ENCODE measurements at regions not wholly inside any gene's neighbourhood (a gene's known extent, or its start where the extent isn't known, plus 50 kb on each side); places are given as distances from the start of the nearest gene placed in this dataset.

- no peak for TF ChIP-seq POLR2AphosphoS5 (IDR thresholded peaks at IDR 0.05; ENCODE audit: low read depth)
- no peak for TF ChIP-seq CTCF (IDR thresholded peaks at IDR 0.05; ENCODE audit: insufficient read depth, low read length)
- no peak for TF ChIP-seq REST (IDR thresholded peaks at IDR 0.05; ENCODE audit: insufficient replicate concordance, low read depth)
- TF ChIP-seq SPI1 (IDR thresholded peaks at IDR 0.05; ENCODE audit: borderline replicate concordance, low read depth): no peak
- no peak for TF ChIP-seq GABPA (IDR thresholded peaks at IDR 0.05; ENCODE audit: low read depth)
Measured at GRCh38 chr11:44387415-44387814, 77.5 kb upstream of the ALX4 start.

Measured in HL-60 (cell line).